ENCODE measurements at regions not wholly inside any gene's neighbourhood (a gene's known extent, or its start where the extent isn't known, plus 50 kb on each side); places are given as distances from the start of the nearest gene placed in this dataset.
"Not testable (repeated sequence)": the region's sequence is repeated elsewhere in the genome, so short reads cannot be mapped to it uniquely, and the experiment has no call there.

DNA sequence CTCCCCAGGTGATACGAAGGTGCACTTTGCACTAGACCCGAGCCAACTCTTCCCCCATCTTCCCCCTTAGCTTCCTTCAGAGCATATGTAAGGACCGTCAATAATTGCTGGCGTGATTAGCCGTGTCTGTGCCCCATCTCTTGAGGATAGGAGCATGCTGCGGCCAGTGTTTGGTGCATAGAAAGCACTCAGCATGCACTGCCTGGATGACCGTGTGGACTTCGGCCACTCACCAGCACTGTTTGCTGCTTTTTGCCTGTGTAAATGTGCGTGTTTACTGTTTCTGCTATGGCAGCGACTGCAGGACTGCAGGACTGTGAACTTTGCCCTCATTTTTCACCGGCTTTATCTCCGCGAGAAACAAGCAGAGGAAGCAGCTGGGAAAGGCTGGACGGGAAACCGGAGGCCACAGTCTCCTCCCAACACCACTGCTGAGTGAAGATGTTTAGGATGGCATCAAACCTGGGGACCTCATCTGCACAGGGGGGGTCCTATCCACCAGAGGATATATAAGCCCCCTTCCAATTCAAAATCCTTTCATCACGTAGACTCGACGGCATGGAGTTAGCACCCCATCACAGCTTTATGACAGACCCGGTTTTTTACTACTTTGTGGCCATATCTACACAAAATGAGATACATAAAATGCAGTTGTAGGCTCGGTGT lies 150.6 kb upstream of the AFDN start:
- DNase-seq, result no peak

DNA sequence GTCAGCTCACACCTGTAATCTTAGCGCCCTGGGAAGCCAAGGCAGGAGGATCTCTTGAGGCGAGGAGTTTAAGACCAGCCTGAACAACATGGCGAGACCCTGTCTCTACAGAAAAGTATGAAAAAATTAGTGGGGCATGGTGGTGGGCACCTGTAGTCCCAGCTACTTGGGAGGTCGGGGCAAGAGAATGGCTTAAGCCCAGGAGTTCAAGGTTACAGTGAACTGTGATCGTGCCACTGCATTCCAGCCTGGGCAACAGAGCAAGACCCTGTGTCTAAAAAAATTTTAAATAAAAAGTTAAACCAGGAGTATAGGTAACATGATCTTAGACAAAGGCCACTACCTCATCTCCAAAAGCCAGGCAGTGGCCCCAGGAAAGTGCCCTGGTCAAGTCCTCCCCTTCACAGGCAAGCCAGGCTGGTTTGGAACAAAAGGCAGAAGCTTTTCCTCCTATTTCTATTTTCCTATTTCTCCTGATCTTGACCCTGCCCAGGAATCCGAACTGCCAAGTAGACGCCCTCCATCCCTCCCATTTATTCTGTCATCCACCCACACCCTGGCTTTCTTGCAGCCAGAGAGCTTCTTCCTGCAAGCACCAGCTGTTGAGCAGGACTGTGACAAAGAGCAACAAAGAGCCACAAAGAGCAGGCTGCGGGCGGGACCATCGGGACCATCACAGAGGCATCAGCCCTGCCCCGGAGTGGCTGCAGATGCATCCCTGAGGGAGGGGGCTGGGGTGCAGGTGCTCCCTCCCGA lies 149.9 kb upstream of the AFDN start:
- DNase-seq, result no peak

- DNase-seq, result no peak
These were observed 149.3 kb upstream of the AFDN start for GRCh38 chr6:167677422-167677789.

DNA sequence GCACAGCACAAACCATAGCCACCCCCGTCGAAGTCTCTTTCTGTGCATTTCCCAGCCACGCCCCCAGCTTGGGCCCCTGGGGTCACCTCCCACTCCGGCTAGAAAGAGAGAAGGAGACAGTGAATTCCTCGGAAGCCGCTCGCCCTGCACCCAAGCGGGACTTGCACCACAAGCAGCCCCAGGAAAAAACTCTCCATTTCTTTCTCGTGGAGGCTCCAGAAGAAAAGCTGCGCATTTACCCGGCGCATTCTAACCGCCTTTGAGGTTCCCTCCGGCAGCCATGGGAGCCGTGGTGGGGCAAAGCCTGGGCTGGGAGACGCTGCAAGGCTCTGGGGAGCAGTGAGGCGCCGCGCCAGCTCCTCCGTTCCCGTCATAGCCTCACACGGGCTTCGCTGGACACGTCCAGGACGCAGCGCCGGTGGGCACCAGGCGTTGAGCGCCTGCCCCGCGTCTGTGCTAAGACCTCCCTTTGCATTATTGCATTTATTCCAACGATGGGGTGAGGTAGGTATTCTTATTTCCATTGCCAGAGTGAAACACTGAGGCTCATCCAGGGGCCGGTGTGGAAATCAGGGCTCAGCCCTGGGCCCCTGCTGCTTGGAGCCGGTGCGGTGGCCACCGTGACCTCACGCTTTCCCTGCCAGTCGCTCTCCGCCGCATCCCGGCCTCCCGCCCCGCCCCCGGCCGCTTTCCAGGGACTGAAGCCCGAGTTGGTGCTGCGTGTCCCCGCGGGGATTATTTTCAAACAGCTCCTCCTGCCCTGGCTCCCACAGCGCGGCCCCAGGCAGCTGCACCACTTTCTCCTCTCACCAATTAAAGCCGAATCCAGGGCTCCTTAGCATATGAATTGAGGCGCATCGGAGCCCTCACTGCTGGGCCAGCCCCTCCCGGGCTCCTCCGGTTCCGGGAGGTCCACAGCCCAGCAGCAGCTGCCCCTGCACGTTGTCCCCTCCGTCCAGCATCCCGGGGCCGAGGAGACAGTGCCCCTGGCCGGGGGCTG lies 148.3 kb upstream of the AFDN start:
- DNase-seq, result no peak

DNA sequence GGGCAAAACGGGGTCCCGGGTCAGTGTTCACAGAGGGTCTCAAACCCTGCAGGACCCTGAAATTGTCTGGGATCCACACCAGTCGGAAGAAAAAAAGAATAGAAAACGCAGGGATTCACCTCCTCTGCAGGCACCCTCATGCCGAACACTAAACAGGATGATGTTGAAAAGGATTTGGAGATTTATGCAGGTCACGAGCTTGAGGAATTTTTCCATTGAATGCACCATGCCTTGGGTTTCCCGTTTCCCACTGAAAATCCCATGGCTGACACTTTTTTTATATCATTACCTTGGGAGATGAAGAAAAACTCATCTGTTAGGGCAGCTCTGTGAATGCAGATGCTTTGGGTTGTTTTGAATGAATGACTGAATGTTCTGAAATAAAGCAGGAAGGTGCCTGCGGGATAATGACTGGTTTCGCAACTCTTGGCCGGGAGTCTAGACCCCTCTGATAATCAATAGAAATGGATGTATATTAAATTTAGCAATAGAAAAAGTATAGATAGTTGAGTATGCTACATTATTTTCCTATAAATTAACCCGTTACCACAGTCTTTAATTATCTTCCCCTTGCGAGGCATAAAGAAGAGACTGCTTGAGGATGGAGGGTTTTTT lies 147.5 kb upstream of the AFDN start:
- DNase-seq, result no peak

DNA sequence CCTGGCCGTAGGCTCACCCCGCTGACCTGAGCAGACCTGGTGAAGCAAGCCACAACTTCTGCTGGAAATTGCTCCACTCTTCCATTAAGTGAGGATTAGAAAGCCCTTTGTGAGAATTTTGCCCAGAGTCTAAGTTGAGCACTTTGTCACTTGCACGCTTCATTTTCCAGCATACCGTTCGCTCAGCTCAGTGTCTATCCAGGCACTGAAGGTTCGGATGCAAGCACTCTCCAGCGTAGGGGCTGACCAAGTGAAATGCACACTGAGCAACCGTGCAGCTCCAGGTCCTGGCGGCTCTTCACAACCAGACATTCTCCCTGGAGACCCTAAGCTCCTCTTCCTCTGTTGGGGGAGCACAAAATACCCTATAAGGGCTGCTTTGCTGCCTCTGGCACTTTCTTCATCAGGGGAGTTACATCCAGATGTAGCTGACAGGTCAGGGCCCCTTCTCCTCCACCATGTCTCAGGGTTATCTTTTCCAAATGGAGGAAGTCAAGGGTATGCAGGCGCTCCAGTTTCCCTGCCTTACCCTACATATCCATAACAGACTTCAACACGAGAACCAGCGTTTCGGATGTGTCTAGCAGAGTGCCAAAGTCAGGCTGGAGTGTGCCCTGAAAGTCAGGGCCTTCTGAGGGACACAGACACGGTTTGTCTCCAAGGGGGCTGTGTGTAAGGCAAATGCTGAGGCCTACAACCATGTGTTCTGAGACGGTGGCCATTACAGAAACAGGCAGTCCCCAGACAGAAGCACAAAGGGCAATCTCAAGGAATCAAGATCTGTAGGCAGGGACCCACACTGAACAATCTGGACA lies 146.7 kb upstream of the AFDN start:
- no peak for DNase-seq

DNA sequence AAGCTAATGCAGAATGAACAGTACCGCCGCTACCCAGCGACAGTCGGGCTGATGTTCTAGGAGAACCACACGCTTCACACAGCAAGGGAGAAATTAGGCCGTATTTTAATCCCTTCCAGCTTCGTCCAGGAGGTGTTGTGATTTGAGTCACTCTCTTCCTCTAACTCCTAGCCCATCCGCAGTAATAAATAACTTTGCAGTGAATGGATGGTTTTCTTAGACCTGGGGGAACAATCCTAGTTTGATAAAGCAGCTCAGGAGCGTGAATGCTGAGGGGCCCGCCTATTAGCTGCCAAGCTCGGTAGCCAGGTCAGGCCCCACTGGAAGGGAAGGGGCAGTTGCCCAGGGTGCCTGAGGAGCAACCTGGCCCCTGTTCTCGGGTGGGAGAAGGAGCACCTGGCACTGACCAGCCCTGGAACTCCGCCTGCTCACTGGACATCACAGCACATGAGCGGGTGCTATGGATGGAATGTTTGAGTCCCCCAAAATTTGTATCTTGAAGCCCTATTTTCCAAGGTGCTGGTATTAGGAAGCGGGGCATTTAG lies 146.0 kb upstream of the AFDN start:
- DNase-seq, result no peak

DNA sequence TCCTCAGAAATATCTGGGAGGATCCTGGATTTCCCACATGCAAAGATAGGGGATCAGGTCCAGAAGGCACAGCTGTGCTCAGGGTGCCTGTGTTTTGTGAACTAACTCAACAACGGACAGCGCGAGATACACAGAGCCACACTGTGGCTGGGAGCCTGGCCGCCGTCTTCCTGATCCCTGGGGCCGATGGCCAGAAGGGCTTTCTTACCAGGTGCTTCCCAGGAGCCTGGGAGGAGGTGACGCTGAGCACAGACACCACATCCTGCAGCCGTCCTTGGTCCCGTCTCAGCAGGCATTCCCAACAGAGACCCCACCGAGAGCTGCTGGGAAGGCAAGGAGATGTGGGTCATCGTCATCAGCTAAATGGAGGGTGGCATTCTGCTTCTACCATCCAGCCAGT lies 144.6 kb upstream of the AFDN start:
- no peak for DNase-seq

DNA sequence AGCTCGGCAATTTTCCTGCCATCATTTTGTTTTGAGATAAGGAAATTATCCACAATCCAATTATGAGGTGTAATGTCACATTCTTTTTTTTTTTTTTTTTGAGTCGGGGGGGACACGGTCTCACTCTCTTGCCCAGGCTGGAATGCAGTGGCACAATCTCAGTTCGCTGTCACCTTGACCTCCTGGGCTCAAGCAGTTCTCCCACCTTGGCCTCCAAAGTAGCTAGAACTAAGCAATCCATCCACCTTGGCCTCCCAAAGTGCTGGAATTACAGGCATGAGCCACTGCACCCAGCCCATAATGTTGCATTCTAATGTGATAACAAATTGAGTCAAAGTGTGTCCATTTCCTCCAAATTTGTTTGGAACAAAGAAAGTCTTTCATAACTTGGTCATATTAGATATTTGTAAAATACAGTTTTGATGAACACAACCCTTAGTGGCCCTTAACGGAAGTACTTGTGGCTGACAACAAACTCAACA lies 144.1 kb upstream of the AFDN start:
- DNase-seq, result no peak

GRCh38 chr6:167683028-167683862 lies 143.5 kb upstream of the AFDN start:
- no peak for DNase-seq

DNA sequence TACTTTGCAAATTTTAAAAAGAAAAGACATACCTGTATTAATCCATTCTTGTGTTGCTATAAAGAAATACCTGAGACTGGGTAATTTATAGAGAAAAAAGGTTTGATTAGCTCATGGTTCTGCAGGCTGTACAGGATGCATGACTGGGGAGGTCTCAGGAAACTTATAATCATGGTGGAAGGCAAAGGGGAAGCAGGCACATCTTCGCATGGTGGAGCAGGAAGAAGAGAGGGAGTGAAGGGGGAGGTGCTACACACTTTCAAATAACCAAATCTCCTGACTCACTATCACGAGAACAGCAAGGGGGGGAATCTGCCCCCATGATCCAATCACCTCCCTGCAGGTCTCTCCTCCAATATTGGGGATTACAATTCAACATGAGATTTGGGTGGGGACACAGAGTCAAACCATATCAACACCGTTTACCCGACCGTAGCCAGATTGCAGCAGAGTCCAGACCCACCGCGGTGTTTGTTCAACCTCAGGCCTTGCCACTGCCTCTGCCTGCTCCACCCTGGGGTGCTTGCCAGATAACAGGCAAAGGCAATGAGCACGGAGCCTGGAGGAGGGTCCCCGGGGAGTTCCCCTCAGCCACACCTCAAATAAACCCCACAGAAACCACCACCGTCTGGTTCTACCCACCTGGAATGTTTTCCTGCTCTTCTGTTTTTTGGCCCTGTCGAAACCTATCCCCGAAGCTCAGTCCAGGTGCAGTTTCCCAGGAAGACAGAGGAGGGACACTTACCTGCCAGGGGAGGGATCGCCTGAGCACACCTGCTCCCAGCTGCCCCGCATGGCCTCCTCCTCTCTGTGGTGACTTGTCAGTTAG lies 142.2 kb upstream of the AFDN start:
- no peak for DNase-seq

DNA sequence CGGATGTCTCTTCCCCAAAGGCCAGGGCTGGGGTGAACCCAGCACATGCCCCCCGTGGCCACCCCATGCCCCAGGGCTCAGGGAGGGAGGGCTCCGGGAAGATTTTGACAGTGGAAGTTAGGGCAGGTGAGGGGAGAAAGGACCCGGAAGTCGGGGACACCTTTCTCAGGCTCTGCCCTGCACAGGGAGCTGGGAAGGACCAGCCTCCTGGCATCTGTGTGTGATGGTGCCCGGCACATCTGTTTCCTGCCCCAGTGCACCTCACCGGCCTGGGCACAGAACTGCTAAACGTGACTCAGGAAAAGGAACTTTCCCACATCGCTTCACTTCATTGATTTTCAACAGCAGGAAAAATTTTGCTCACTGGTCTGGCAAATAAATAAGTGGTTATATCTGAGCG lies 141.1 kb upstream of the AFDN start:
- DNase-seq, result no peak

- DNase-seq, result no peak
These were observed 140.4 kb upstream of the AFDN start for GRCh38 chr6:167686204-167686893.

DNA sequence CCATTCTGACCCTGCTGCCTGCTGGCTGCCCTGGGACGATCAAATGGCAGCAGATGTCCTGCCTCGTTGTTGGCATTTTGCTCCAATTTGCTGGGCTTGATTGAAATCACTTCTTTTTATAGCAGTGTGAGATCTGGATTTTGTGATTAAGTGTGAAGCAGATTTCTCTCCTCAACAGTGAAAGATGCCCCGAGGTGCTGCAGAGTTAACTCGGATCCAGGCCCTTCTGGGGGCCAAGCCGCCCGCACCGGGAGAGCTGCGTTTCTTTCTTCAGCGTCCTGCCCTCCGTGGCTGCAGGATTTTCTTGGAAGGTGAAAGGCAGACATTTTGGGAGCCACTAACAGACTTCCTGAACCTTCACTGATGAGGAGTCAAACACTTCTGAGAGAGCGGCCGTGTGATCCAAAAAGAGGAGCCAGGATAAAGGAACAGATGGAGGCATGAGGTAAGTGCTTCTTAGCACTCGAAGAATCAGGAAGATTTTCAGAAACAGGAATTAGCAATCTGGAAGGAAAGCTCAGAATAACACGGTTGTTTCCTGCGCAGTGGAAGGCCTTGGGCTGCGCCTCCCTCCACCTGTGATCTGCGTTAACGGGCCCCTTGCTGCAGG lies 139.5 kb upstream of the AFDN start:
- DNase-seq, result no peak

- DNase-seq, result no peak
These were observed 138.6 kb upstream of the AFDN start for GRCh38 chr6:167688123-167688522.

DNA sequence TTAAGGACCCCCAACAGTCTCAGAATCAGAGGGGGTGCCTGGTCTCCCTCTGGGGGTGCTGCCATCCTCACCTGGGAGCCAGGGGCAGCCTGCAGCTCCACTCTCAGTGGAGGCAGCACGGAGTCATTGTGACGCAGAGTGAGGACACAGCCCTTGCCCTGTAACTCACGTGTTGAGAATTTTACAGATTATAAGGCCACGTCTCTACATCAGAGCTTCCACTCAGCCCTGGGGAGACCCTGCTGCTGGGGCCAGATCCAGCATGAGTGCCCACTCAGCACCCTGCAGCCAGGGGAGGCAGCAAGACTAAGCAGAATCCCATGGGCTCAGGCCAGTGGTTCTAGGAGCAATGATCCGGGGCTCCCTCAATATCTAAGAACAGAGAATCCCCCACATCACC lies 137.4 kb upstream of the AFDN start:
- DNase-seq, result no peak

DNA sequence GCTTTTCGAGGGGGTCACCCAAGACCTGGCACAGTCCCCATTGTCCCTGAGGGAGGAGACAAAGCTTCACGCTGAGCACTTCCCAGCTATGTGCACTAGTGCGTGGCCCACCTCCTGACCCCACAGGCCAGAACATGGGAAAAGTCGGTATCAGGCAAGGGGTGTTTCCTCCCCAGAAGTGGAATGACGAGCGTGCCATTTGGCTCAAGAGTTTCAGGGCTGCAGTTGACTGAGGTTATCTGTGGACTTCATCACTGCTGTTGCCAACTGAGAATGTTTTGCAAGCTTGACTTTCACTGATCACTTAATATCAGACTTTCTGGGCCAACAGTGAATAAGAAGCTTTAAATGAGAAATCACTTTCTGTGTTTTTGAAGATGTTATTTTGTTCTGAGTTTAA lies 137.0 kb upstream of the AFDN start:
- DNase-seq, result no peak

- DNase-seq, result not testable (repeated sequence)
These were observed 136.4 kb upstream of the AFDN start for GRCh38 chr6:167690167-167690922.
